ENCODE measurements at regions not wholly inside any gene's neighbourhood (a gene's known extent, or its start where the extent isn't known, plus 50 kb on each side); places are given as distances from the start of the nearest gene placed in this dataset.

DNA sequence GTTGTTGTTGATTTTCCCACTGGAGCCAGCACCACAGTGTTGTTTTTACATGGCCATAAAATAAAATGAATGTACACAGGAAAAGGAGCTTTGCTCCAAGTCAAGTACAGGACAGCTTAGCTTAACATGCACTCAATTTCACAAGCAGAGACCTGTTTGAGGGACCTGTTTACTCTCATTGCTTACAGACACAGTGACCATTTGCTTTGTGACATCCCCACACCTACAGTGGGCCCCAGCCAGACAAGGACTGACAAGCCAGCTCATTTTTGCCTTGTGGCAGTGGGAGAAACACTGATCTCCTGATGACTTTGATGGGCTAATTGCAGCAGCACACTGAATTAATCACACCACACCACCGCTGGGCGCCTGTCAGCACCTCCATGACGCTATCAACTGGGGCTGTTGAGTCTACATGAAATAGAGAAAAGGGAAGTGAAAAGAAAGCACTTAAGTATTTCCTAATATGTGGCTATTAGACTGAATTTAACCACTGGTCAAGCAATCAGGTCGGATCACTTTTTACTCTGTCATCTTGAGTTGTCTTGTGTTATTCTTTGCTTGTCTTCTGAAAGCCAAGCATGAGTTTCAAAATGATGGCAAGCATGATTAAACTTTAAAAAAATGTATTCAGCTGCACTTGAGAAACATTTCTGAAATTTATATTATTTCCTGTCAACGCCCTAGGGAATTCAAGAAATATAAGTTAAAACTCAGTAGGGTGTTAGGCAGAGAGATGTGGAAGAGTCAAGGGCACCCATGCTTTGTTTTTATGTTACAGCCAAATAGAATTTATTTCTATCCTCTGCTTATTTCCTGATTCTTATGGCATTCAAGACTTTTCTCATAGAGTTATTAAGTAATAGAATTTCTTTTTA, 557.7 kb downstream of the RAB28 start:
- TF ChIP-seq SUZ12 (IDR thresholded peaks at IDR 0.05; ENCODE audit: extremely low read depth, insufficient read depth, insufficient read length) (no peak), ZNF274 (IDR thresholded peaks at IDR 0.05; ENCODE audit: low read depth, low read length) (no peak), YY1 (IDR thresholded peaks at IDR 0.05; ENCODE audit: insufficient read depth, insufficient read length) (no peak)

All from NT2/D1 (cell line).